AG10803 (cell line): ENCODE measurements at regions not wholly inside any gene's neighbourhood (a gene's known extent, or its start where the extent isn't known, plus 50 kb on each side); places are given as distances from the start of the nearest gene placed in this dataset.

Experiments
- DNase-seq: peaks from one replicate; pipeline ENCODE4 v3.0.0; 2010; ENCODE audit warnings: low read depth
- H3K4me3 ChIP-seq: 2 replicates; pipeline ENCODE4 v1.5.1; 2011; ENCODE audit warnings: mild to moderate bottlenecking, low read length, control low read depth
- TF ChIP-seq, protein P1 (sequence below): conservative IDR thresholded peaks from 2 replicates; pipeline ENCODE4 v1.5.1; 2011; ENCODE audit warnings: mild to moderate bottlenecking, low read length, control low read depth, inconsistent platforms

DNA sequence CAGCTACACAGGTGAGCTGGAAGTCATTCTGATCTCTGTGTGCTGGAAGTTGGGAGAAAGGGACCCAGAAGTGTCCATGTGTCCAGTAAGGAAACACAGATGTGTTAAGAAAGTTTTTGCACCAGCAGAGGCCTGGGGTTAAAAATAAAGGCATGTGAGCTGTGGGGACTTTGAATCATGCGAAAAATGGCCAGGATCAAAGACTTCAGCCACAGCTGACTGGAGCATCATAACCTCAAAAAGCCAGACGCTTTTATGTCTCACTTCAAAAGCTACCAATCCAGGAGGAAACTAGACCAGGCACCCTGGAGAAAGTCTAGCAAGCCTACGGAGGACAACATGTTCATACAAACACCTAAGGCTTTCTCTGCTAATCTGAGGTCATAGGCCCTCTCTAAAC lies 503.6 kb upstream of the REG3G start:
- TF ChIP-seq, protein P1, sequence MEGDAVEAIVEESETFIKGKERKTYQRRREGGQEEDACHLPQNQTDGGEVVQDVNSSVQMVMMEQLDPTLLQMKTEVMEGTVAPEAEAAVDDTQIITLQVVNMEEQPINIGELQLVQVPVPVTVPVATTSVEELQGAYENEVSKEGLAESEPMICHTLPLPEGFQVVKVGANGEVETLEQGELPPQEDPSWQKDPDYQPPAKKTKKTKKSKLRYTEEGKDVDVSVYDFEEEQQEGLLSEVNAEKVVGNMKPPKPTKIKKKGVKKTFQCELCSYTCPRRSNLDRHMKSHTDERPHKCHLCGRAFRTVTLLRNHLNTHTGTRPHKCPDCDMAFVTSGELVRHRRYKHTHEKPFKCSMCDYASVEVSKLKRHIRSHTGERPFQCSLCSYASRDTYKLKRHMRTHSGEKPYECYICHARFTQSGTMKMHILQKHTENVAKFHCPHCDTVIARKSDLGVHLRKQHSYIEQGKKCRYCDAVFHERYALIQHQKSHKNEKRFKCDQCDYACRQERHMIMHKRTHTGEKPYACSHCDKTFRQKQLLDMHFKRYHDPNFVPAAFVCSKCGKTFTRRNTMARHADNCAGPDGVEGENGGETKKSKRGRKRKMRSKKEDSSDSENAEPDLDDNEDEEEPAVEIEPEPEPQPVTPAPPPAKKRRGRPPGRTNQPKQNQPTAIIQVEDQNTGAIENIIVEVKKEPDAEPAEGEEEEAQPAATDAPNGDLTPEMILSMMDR = no peak
- no peak for DNase-seq
- H3K4me3 ChIP-seq = no peak overlapping the region

DNA sequence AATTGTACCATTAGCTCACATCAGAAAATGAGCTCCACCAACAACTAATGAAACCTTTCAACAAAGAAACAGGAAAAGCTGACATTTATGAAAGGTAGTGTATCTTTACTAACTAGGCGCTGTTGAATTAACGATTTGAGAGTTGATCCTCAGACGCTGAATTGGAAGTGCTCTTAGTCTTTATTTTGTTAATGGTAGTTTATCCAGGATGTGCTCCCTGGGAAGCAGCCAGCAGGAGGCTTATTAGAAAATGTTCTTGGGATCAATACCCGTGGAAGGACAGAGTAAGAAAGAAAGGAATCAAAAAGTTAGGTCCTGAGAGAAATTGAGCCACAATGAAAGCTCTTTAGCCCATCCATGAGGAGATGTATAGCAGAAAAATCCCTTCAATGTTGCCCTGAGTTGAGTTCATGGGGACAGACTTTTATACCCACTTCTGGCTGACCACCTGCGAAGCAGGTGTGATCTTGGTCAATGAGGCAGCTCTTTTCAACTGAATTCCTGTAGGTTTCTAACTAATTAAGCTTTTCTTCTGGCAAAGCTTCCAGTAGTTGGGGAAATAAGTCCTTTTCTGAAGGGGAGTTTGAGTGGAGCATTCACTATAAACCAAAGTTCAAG lies 492.6 kb upstream of the REG3G start:
- no peak overlapping the region for H3K4me3 ChIP-seq
- TF ChIP-seq, protein P1 = no peak
- no peak for DNase-seq

DNA sequence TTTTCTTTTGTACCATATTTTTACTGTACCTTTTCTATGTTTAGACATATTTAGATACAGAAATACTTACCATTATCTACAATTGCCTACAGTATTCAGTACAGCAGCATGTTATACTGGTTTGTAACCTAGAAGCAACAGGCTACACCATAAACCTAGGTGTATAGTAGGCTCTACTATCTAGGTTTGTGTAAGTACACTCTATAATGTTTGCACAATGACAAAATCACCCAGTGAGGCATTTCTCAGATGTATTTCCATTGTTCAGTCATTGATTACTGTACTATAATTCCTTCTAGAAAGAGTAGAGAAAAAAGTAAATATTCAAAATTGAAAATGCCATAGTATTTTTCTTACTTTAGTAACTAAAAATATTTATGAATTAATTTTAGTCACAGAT lies 490.1 kb upstream of the REG3G start:
- DNase-seq = no peak
- TF ChIP-seq, protein P1 = no peak
- no peak overlapping the region for H3K4me3 ChIP-seq

GRCh38 chr2:78538322-78538721 lies 487.2 kb upstream of the REG3G start:
- DNase-seq = no peak
- TF ChIP-seq, protein P1 = no peak
- H3K4me3 ChIP-seq = no peak overlapping the region

- TF ChIP-seq, protein P1 = no peak
- no peak for DNase-seq
- no peak overlapping the region for H3K4me3 ChIP-seq
These were observed 485.2 kb upstream of the REG3G start for GRCh38 chr2:78540255-78540654.

DNA sequence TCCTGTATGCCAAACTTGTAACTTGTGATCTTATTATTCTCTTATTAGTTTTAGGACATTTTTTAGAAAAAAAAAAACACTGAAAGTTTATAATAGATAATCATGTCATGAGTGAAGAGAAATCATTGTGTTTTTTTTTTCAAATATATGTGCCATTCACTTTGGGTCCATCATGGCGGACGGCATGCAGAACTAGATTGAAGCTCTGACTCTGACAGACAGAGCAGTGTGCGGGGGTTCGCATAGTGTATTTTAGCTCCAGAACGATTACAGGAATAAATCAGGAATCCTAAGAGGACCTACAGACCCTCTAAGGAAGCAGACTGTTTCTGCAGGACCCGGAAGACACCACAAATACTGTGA lies 484.4 kb upstream of the REG3G start:
- TF ChIP-seq, protein P1 = no peak
- no peak for DNase-seq
- H3K4me3 ChIP-seq = no peak overlapping the region

DNA sequence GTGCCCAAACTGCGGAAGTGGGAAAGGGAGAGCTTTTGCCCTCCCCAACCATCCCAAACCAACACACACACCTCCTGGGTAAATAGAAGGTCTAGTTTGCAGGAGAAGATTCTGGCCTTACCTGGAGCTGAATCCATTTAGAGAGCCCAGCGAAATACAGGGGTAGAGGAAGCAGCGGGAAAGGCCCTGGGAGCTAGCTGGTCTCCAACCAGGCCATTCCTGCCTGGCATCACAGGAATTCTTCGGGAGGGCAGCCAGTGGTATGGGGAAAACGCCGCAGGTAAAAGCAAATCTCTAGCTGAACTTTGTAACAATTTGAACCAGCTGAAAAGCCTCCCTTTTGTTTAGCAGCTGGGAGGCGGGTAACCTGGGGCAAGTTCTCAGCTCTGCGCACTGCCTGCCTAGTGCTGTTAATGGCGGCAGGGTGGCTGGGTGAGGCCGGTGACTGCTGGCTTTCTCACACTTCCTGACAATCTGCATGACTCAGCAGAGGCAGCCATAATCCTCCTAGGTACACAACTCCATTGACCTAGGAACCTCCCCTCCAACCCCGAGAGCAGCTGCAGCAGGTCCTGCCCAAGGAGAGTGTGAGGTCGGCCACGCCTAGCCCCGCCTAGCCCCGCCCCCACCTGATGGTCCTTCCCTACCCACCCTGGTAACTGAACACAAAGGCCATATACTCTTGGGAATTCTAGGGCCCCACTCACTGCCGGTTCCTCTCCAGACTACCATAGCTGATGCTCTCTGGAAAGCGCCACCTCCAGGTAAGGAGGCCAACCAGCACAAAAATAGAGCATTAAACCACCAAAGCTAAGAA lies 483.8 kb upstream of the REG3G start:
- DNase-seq = no peak
- TF ChIP-seq, protein P1 = no peak
- no peak overlapping the region for H3K4me3 ChIP-seq
